ENCODE measurements at regions not wholly inside any gene's neighbourhood (a gene's known extent, or its start where the extent isn't known, plus 50 kb on each side); places are given as distances from the start of the nearest gene placed in this dataset.

GRCh38 chr6:164034602-164035140, 620.2 kb downstream of the QKI start:
- Histone ChIP-seq H3K9me3 (ENCODE audit: control insufficient read depth in 1 of 2, insufficient read depth in 1 of 2, low read length in 2 of 2) (peaks cover 0 to under 1% of the 10 kb centered on the region in 2 experiments), H3K4me3 (ENCODE audit: low read length) (no peak overlapping the region), H3K27me3 (ENCODE audit: control insufficient read depth in 1 of 2, insufficient read depth in 2 of 2, low read length in 2 of 2) (no peaks in the 10 kb centered on the region), H3K27ac (ENCODE audit: low read depth in 1 of 2, low read length in 2 of 2) (no peak overlapping the region), H3K4me1 (ENCODE audit: insufficient read depth, low read length) (no peaks in the 10 kb centered on the region), H3K36me3 (ENCODE audit: insufficient read depth, low read length) (no peaks in the 10 kb centered on the region)
- H3K4me1 Mint-ChIP-seq (ENCODE audit: low read depth), result no peaks in the 10 kb centered on the region
- no peaks in the 10 kb centered on the region for H3K9me3 Mint-ChIP-seq
- DNase-seq (no peak), ATAC-seq (ENCODE audit: poor library complexity) (no peak)
- H3K27ac Mint-ChIP-seq, result no peak overlapping the region
- no peak for TF ChIP-seq CTCF (IDR thresholded peaks at IDR 0.05)
- no peak overlapping the region for H3K4me3 Mint-ChIP-seq
- intact Hi-C loops (cut with DNase I, micrococcal nuclease), result no loop called here
- H3K36me3 Mint-ChIP-seq (ENCODE audit: low read depth), result no peaks in the 10 kb centered on the region
- ChIA-PET POLR2A (no interaction called here), CTCF (no interaction called here)
- peaks cover 4% of the 10 kb centered on the region for H3K27me3 Mint-ChIP-seq

- no peak for DNase-seq
- Histone ChIP-seq H3K27ac (ENCODE audit: low read depth in 1 of 2, low read length in 2 of 2) (no peak overlapping the region), H3K36me3 (ENCODE audit: insufficient read depth, low read length) (no peaks in the 10 kb centered on the region), H3K9me3 (ENCODE audit: control insufficient read depth in 1 of 2, insufficient read depth in 1 of 2, low read length in 2 of 2) (peaks cover 0 to 6% of the 10 kb centered on the region in 2 experiments), H3K4me3 (ENCODE audit: low read length) (no peak overlapping the region), H3K4me1 (ENCODE audit: insufficient read depth, low read length) (no peaks in the 10 kb centered on the region), H3K27me3 (ENCODE audit: control insufficient read depth in 1 of 2, insufficient read depth in 2 of 2, low read length in 2 of 2) (no peaks in the 10 kb centered on the region)
- peaks cover 3% of the 10 kb centered on the region for H3K9me3 Mint-ChIP-seq
- POLR2A ChIA-PET, result no interaction called here
- H3K27me3 Mint-ChIP-seq, result peaks cover 6% of the 10 kb centered on the region
- intact Hi-C loops (cut with DNase I, micrococcal nuclease), result no loop called here
- H3K4me1 Mint-ChIP-seq (ENCODE audit: low read depth), result no peaks in the 10 kb centered on the region
- H3K36me3 Mint-ChIP-seq (ENCODE audit: low read depth), result no peaks in the 10 kb centered on the region
- TF ChIP-seq CTCF (IDR thresholded peaks at IDR 0.05), result no peak
- CTCF ChIA-PET, result no interaction called here
- no peak overlapping the region for H3K27ac Mint-ChIP-seq
- ATAC-seq (ENCODE audit: poor library complexity), result no peak
- no peak overlapping the region for H3K4me3 Mint-ChIP-seq
Observed at GRCh38 chr6:164025180-164025579, 610.7 kb downstream of the QKI start.

GRCh38 chr6:164023535-164023934, 609.0 kb downstream of the QKI start:
- H3K27me3 Mint-ChIP-seq, result peaks cover 6% of the 10 kb centered on the region

More at GRCh38 chr6:164023535-164023934, 609.0 kb downstream of the QKI start:
- TF ChIP-seq CTCF (IDR thresholded peaks at IDR 0.05), result no peak
- H3K27me3 ChIP-seq (ENCODE audit: control insufficient read depth in 1 of 2, insufficient read depth in 2 of 2, low read length in 2 of 2), result no peaks in the 10 kb centered on the region
- H3K27ac ChIP-seq (ENCODE audit: low read depth in 1 of 2, low read length in 2 of 2), result no peak overlapping the region
- ChIA-PET POLR2A (no interaction called here), CTCF (no interaction called here)
- ATAC-seq (ENCODE audit: poor library complexity), result no peak
- no peaks in the 10 kb centered on the region for H3K4me1 ChIP-seq (ENCODE audit: insufficient read depth, low read length)
- Mint-ChIP-seq H3K4me3 (no peak overlapping the region), H3K27ac (no peak overlapping the region), H3K36me3 (ENCODE audit: low read depth) (no peaks in the 10 kb centered on the region), H3K4me1 (ENCODE audit: low read depth) (no peaks in the 10 kb centered on the region), H3K9me3 (peaks cover 3% of the 10 kb centered on the region)
- no peaks in the 10 kb centered on the region for H3K36me3 ChIP-seq (ENCODE audit: insufficient read depth, low read length)
- peaks cover 0 to 11% of the 10 kb centered on the region in 2 experiments for H3K9me3 ChIP-seq (ENCODE audit: control insufficient read depth in 1 of 2, insufficient read depth in 1 of 2, low read length in 2 of 2)
- DNase-seq, result no peak
- H3K4me3 ChIP-seq (ENCODE audit: low read length), result no peak overlapping the region
- intact Hi-C loops (cut with DNase I, micrococcal nuclease), result no loop called here

All from CD4-positive, alpha-beta T cell (primary cell).